ENCODE measurements at regions not wholly inside any gene's neighbourhood (a gene's known extent, or its start where the extent isn't known, plus 50 kb on each side); places are given as distances from the start of the nearest gene placed in this dataset.

- POLR2A ChIA-PET, result no interaction called here
Observed at GRCh38 chr5:103456476-103456875, 106.1 kb downstream of the NUDT12 start.

GRCh38 chr5:103455796-103456195 lies 106.8 kb downstream of the NUDT12 start:
- no peak for TF ChIP-seq CTCF (IDR thresholded peaks at IDR 0.05; ENCODE audit: control extremely low read depth, extremely low read depth, low read depth, missing control alignments)
- DNase-seq (ENCODE audit: extremely low spot score), result no peak
- POLR2A ChIA-PET, result no interaction called here
- CTCF ChIA-PET, result interaction anchor here (1.2 kb wide), 1 partner anchor 223 kb away, joined by 3 read pairs; no protein-coding TSS in a partner anchor

More at GRCh38 chr5:103456476-103456875, 106.1 kb downstream of the NUDT12 start:
- CTCF ChIA-PET, result interaction anchor here (1.2 kb wide), 1 partner anchor 224 kb away, joined by 3 read pairs; no protein-coding TSS in a partner anchor
- no peak for DNase-seq (ENCODE audit: extremely low spot score)
- no peak for TF ChIP-seq CTCF (IDR thresholded peaks at IDR 0.05; ENCODE audit: control extremely low read depth, extremely low read depth, low read depth, missing control alignments)

- ChIA-PET POLR2A (no interaction called here), CTCF (no interaction called here)
- DNase-seq (ENCODE audit: extremely low spot score), result no peak
- TF ChIP-seq CTCF (IDR thresholded peaks at IDR 0.05; ENCODE audit: control extremely low read depth, extremely low read depth, low read depth, missing control alignments), result no peak
Observed at GRCh38 chr5:103454770-103455169, 107.8 kb downstream of the NUDT12 start.

GRCh38 chr5:103452666-103453065 lies 109.9 kb downstream of the NUDT12 start:
- no peak for DNase-seq (ENCODE audit: extremely low spot score)
- ChIA-PET CTCF (interaction anchor here (1.1 to 1.8 kb wide), 5 partner anchors 11 to 228 kb away, joined by 3 to 5 read pairs (median 4); no protein-coding TSS in a partner anchor), POLR2A (interaction anchor here (0.8 kb wide), 1 partner anchor 194 kb away, joined by 6 read pairs; the partner anchor contains the start of gene MACIR)
- TF ChIP-seq CTCF (IDR thresholded peaks at IDR 0.05; ENCODE audit: control extremely low read depth, extremely low read depth, low read depth, missing control alignments), result no peak

GRCh38 chr5:103452089-103452488 lies 110.5 kb downstream of the NUDT12 start:
- no peak for TF ChIP-seq CTCF (IDR thresholded peaks at IDR 0.05; ENCODE audit: control extremely low read depth, extremely low read depth, low read depth, missing control alignments)
- POLR2A ChIA-PET, result interaction anchor here (0.8 kb wide), 1 partner anchor 194 kb away, joined by 6 read pairs; the partner anchor contains the start of gene MACIR
- CTCF ChIA-PET, result interaction anchor here (1.1 to 1.8 kb wide), 6 partner anchors 12 to 228 kb away, joined by 3 to 5 read pairs (median 4); no protein-coding TSS in a partner anchor
- DNase-seq (ENCODE audit: extremely low spot score), result no peak

- TF ChIP-seq CTCF (IDR thresholded peaks at IDR 0.05; ENCODE audit: control extremely low read depth, extremely low read depth, low read depth, missing control alignments), result no peak
- POLR2A ChIA-PET, result no interaction called here
- DNase-seq (ENCODE audit: extremely low spot score), result no peak
- CTCF ChIA-PET, result interaction anchor here (1.1 to 1.6 kb wide), 3 partner anchors 10 to 218 kb away, joined by 3 to 5 read pairs (median 3); no protein-coding TSS in a partner anchor
Observed at GRCh38 chr5:103451261-103451660, 111.3 kb downstream of the NUDT12 start.
